ENCODE measurements at regions not wholly inside any gene's neighbourhood (a gene's known extent, or its start where the extent isn't known, plus 50 kb on each side); places are given as distances from the start of the nearest gene placed in this dataset.

GRCh38 chr1:195934817-195935553 lies 673.3 kb downstream of the KCNT2 start:
- DNase-seq (no peak), ATAC-seq (no peak)
- Histone ChIP-seq H3K27me3 (ENCODE audit: low read depth) (no peaks in the 10 kb centered on the region), H3K27ac (no peak overlapping the region), H3K4me3 (no peak overlapping the region), H3K9me3 (no peaks in the 10 kb centered on the region), H3K4me1 (no peaks in the 10 kb centered on the region), H3K36me3 (no peaks in the 10 kb centered on the region)
- TF ChIP-seq CTCF (IDR thresholded peaks at IDR 0.05): no peak
- intact Hi-C loops (cut with DNase I): no loop called here

GRCh38 chr1:195933835-195934234 lies 674.4 kb downstream of the KCNT2 start:
- DNase-seq (no peak), ATAC-seq (no peak)
- Histone ChIP-seq H3K27ac (no peak overlapping the region), H3K4me3 (no peak overlapping the region), H3K36me3 (no peaks in the 10 kb centered on the region), H3K27me3 (ENCODE audit: low read depth) (no peaks in the 10 kb centered on the region), H3K4me1 (no peaks in the 10 kb centered on the region), H3K9me3 (no peaks in the 10 kb centered on the region)
- TF ChIP-seq CTCF (IDR thresholded peaks at IDR 0.05): no peak
- intact Hi-C loops (cut with DNase I): no loop called here

- intact Hi-C loops (cut with DNase I): no loop called here
- no peak for ATAC-seq
Observed at GRCh38 chr1:195915826-195916225, 692.4 kb downstream of the KCNT2 start.

GRCh38 chr1:195909061-195909460 lies 699.2 kb downstream of the KCNT2 start:
- H3K4me1 ChIP-seq: no peaks in the 10 kb centered on the region
- DNase-seq (no peak), ATAC-seq (no peak)
- H3K9me3 ChIP-seq: no peaks in the 10 kb centered on the region
- H3K27ac ChIP-seq: no peak overlapping the region
- intact Hi-C loops (cut with DNase I): no loop called here
- no peak for TF ChIP-seq CTCF (IDR thresholded peaks at IDR 0.05)
- no peaks in the 10 kb centered on the region for H3K36me3 ChIP-seq
- H3K4me3 ChIP-seq: no peak overlapping the region
- H3K27me3 ChIP-seq (ENCODE audit: low read depth): no peaks in the 10 kb centered on the region

More at GRCh38 chr1:195915826-195916225, 692.4 kb downstream of the KCNT2 start:
- Histone ChIP-seq H3K36me3 (no peaks in the 10 kb centered on the region), H3K27me3 (ENCODE audit: low read depth) (no peaks in the 10 kb centered on the region), H3K9me3 (no peaks in the 10 kb centered on the region), H3K4me1 (no peaks in the 10 kb centered on the region), H3K4me3 (no peak overlapping the region), H3K27ac (no peak overlapping the region)
- no peak for DNase-seq
- TF ChIP-seq CTCF (IDR thresholded peaks at IDR 0.05): no peak

- H3K27me3 ChIP-seq (ENCODE audit: low read depth): no peaks in the 10 kb centered on the region
- H3K9me3 ChIP-seq: no peaks in the 10 kb centered on the region
- DNase-seq (no peak), ATAC-seq (no peak)
- H3K27ac ChIP-seq: no peak overlapping the region
- intact Hi-C loops (cut with DNase I): no loop called here
- H3K36me3 ChIP-seq: no peaks in the 10 kb centered on the region
- no peak for TF ChIP-seq CTCF (IDR thresholded peaks at IDR 0.05)
- no peaks in the 10 kb centered on the region for H3K4me1 ChIP-seq
- H3K4me3 ChIP-seq: no peak overlapping the region
Observed at GRCh38 chr1:195908121-195908520, 700.1 kb downstream of the KCNT2 start.
